ENCODE measurements at regions not wholly inside any gene's neighbourhood (a gene's known extent, or its start where the extent isn't known, plus 50 kb on each side); places are given as distances from the start of the nearest gene placed in this dataset.

GRCh38 chr2:53006980-53007379, 760.6 kb upstream of the CHAC2 start:
- no peak for DNase-seq

GRCh38 chr2:53004413-53004812, 763.2 kb upstream of the CHAC2 start:
- DNase-seq, result no peak

GRCh38 chr2:52995424-52995823, 772.2 kb upstream of the CHAC2 start:
- no peak for DNase-seq

- no peak for DNase-seq
Measured at GRCh38 chr2:52976143-52976949, 791.3 kb upstream of the CHAC2 start.

- no peak for DNase-seq
Measured at GRCh38 chr2:52974127-52974526, 793.5 kb upstream of the CHAC2 start.

GRCh38 chr2:52970642-52971041, 797.0 kb upstream of the CHAC2 start:
- no peak for DNase-seq

- DNase-seq, result no peak
Measured at GRCh38 chr2:52968043-52968442, 799.6 kb upstream of the CHAC2 start.

GRCh38 chr2:52964916-52965530, 802.6 kb upstream of the CHAC2 start:
- DNase-seq, result peak; percentile 54

GRCh38 chr2:52961403-52961802, 806.2 kb upstream of the CHAC2 start:
- DNase-seq, result no peak

GRCh38 chr2:52960881-52961280, 806.7 kb upstream of the CHAC2 start:
- DNase-seq, result no peak

- DNase-seq, result no peak
Measured at GRCh38 chr2:52959801-52960200, 807.8 kb upstream of the CHAC2 start.

- DNase-seq, result no peak
Measured at GRCh38 chr2:52956766-52957165, 810.8 kb upstream of the CHAC2 start.

- no peak for DNase-seq
Measured at GRCh38 chr2:52956118-52956517, 811.5 kb upstream of the CHAC2 start.

- no peak for DNase-seq
Measured at GRCh38 chr2:52955079-52955478, 812.5 kb upstream of the CHAC2 start.

- no peak for DNase-seq
Measured at GRCh38 chr2:52940101-52940500, 827.5 kb upstream of the CHAC2 start.

GRCh38 chr2:52939250-52939649, 828.4 kb upstream of the CHAC2 start:
- DNase-seq, result no peak

GRCh38 chr2:52936029-52936428, 831.6 kb upstream of the CHAC2 start:
- DNase-seq, result no peak

GRCh38 chr2:52934920-52935640, 832.5 kb upstream of the CHAC2 start:
- DNase-seq, result no peak

- DNase-seq, result no peak
Measured at GRCh38 chr2:52934323-52934898, 833.2 kb upstream of the CHAC2 start.

GRCh38 chr2:52933878-52934277, 833.7 kb upstream of the CHAC2 start:
- no peak for DNase-seq

GRCh38 chr2:52931660-52932059, 835.9 kb upstream of the CHAC2 start:
- no peak for DNase-seq

- no peak for DNase-seq
Measured at GRCh38 chr2:52929412-52929811, 838.2 kb upstream of the CHAC2 start.

GRCh38 chr2:52919673-52920072, 847.9 kb upstream of the CHAC2 start:
- DNase-seq, result no peak

GRCh38 chr2:52918551-52918950, 849.1 kb upstream of the CHAC2 start:
- no peak for DNase-seq

All from NCI-H187 treated with DMSO at 0.1 percent for 48 hours (cell line).